ENCODE measurements at regions not wholly inside any gene's neighbourhood (a gene's known extent, or its start where the extent isn't known, plus 50 kb on each side); places are given as distances from the start of the nearest gene placed in this dataset.
"Not testable (repeated sequence)": the region's sequence is repeated elsewhere in the genome, so short reads cannot be mapped to it uniquely, and the experiment has no call there.

GRCh38 chr14:51357250-51357649 is 117.2 kb downstream of the TMX1 start:
- in situ Hi-C loops (cut with MboI; ENCODE audit: low sequenced_read_pairs, unreplicated experiment): no loop called here
- no peak for DNase-seq (ENCODE audit: low spot score)
- TF ChIP-seq, protein P1, sequence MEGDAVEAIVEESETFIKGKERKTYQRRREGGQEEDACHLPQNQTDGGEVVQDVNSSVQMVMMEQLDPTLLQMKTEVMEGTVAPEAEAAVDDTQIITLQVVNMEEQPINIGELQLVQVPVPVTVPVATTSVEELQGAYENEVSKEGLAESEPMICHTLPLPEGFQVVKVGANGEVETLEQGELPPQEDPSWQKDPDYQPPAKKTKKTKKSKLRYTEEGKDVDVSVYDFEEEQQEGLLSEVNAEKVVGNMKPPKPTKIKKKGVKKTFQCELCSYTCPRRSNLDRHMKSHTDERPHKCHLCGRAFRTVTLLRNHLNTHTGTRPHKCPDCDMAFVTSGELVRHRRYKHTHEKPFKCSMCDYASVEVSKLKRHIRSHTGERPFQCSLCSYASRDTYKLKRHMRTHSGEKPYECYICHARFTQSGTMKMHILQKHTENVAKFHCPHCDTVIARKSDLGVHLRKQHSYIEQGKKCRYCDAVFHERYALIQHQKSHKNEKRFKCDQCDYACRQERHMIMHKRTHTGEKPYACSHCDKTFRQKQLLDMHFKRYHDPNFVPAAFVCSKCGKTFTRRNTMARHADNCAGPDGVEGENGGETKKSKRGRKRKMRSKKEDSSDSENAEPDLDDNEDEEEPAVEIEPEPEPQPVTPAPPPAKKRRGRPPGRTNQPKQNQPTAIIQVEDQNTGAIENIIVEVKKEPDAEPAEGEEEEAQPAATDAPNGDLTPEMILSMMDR (IDR thresholded peaks at IDR 0.05; ENCODE audit: borderline replicate concordance, control extremely low read depth, extremely low read depth, insufficient read depth, missing control alignments): no peak

GRCh38 chr14:51360592-51360991 is 120.5 kb downstream of the TMX1 start:
- no peak for DNase-seq (ENCODE audit: low spot score)
- in situ Hi-C loops (cut with MboI; ENCODE audit: low sequenced_read_pairs, unreplicated experiment): no loop called here
- TF ChIP-seq, protein P1 (IDR thresholded peaks at IDR 0.05; ENCODE audit: borderline replicate concordance, control extremely low read depth, extremely low read depth, insufficient read depth, missing control alignments): no peak

GRCh38 chr14:51365241-51365965 is 125.4 kb downstream of the TMX1 start:
- TF ChIP-seq, protein P1 (IDR thresholded peaks at IDR 0.05; ENCODE audit: borderline replicate concordance, control extremely low read depth, extremely low read depth, insufficient read depth, missing control alignments): no peak
- in situ Hi-C loops (cut with MboI; ENCODE audit: low sequenced_read_pairs, unreplicated experiment): no loop called here
- DNase-seq (ENCODE audit: low spot score): no peak

GRCh38 chr14:51366460-51366859 is 126.4 kb downstream of the TMX1 start:
- DNase-seq (ENCODE audit: low spot score); in situ Hi-C loops (cut with MboI; ENCODE audit: low sequenced_read_pairs, unreplicated experiment): not testable (repeated sequence)

- DNase-seq (ENCODE audit: low spot score); in situ Hi-C loops (cut with MboI; ENCODE audit: low sequenced_read_pairs, unreplicated experiment): not testable (repeated sequence)
These were observed 127.0 kb downstream of the TMX1 start for GRCh38 chr14:51366866-51367599.

- TF ChIP-seq, protein P1 (IDR thresholded peaks at IDR 0.05; ENCODE audit: borderline replicate concordance, control extremely low read depth, extremely low read depth, insufficient read depth, missing control alignments): no peak
- DNase-seq (ENCODE audit: low spot score): no peak
- in situ Hi-C loops (cut with MboI; ENCODE audit: low sequenced_read_pairs, unreplicated experiment): no loop called here
These were observed 127.5 kb downstream of the TMX1 start for GRCh38 chr14:51367600-51367931.

- no peak for DNase-seq (ENCODE audit: low spot score)
- in situ Hi-C loops (cut with MboI; ENCODE audit: low sequenced_read_pairs, unreplicated experiment): no loop called here
- TF ChIP-seq, protein P1 (IDR thresholded peaks at IDR 0.05; ENCODE audit: borderline replicate concordance, control extremely low read depth, extremely low read depth, insufficient read depth, missing control alignments): no peak
These were observed 128.7 kb downstream of the TMX1 start for GRCh38 chr14:51368721-51369163.

Measured in GM13976 (cell line).